C4-2B (cell line): ENCODE measurements at regions not wholly inside any gene's neighbourhood (a gene's known extent, or its start where the extent isn't known, plus 50 kb on each side); places are given as distances from the start of the nearest gene placed in this dataset.

Experiments
- CTCF ChIP-seq: fragments of 450-650 bp; conservative IDR thresholded peaks from 2 replicates; pipeline ENCODE4 v1.5.1; 2017; ENCODE audit warnings: mild to moderate bottlenecking
- ZFX ChIP-seq: fragments of 450-650 bp; IDR thresholded peaks from 2 replicates; pipeline ENCODE4 v1.6.1; 2017

DNA sequence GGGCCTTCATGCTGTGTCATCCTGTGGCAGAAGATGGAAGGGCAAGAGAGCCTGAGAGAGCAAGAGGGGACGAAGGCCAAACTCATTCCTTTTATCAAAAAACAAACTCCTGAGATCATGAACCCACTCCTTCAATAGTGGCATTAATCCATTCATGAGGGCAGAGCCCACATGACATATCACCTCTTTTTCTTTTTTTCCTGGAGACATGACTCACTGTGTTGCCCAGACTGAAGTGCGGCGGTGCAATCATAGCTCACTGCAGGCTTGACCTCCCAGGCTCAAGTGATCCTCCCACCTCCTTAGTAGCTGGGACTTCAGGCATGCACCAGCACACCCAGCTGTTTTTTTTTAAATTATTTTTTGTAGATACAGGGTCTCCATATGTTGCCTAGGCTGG lies 92.0 kb upstream of the RNU6-1 start:
- TF ChIP-seq CTCF (no peak), ZFX (no peak)
